ENCODE measurements at regions not wholly inside any gene's neighbourhood (a gene's known extent, or its start where the extent isn't known, plus 50 kb on each side); places are given as distances from the start of the nearest gene placed in this dataset.

- no peaks in the 10 kb centered on the region for H3K27me3 ChIP-seq (ENCODE audit: insufficient read depth, low read length, poor library complexity, severe bottlenecking)
- H4K20me1 ChIP-seq (ENCODE audit: insufficient read depth, low read length, poor library complexity, severe bottlenecking): no peaks in the 10 kb centered on the region
- H3K36me3 ChIP-seq (ENCODE audit: insufficient read depth, low read length): no peaks in the 10 kb centered on the region
- peaks cover 13% of the 10 kb centered on the region for H3K4me1 ChIP-seq (ENCODE audit: insufficient read depth, low read length, poor library complexity, severe bottlenecking)
- no peak overlapping the region for H3K9ac ChIP-seq (ENCODE audit: low read depth, low read length, poor library complexity, severe bottlenecking)
- TF ChIP-seq EZH2phosphoT487 (IDR thresholded peaks at IDR 0.05; ENCODE audit: borderline replicate concordance) (no peak), CTCF (conservative IDR thresholded peaks at IDR 0.05; ENCODE audit: low read length) (no peak)
- H3K9me3 ChIP-seq (ENCODE audit: insufficient read depth, low read depth, low read length): peaks cover 18% of the 10 kb centered on the region; the same call in 1 of the 2 replicates
- no peak overlapping the region for H3K4me2 ChIP-seq (ENCODE audit: low read depth, low read length, poor library complexity, severe bottlenecking)
- no peak overlapping the region for H3K4me3 ChIP-seq (ENCODE audit: low read length, poor library complexity, severe bottlenecking)
- H3K9me2 ChIP-seq (replicated peaks; ENCODE audit: low read depth, low read length): no peaks in the 10 kb centered on the region
- H3F3A ChIP-seq (ENCODE audit: low read depth): no peaks in the 10 kb centered on the region
- H2AFZ ChIP-seq (ENCODE audit: low read length): no peak overlapping the region
- no peaks in the 10 kb centered on the region for H3K79me2 ChIP-seq (ENCODE audit: insufficient read depth, low read length)
These were observed 276.1 kb downstream of the FGF9 start for GRCh38 chr13:21946964-21947363.

GRCh38 chr13:21948769-21949474 is 278.0 kb downstream of the FGF9 start:
- Histone ChIP-seq H4K20me1 (ENCODE audit: insufficient read depth, low read length, poor library complexity, severe bottlenecking) (no peaks in the 10 kb centered on the region), H3F3A (ENCODE audit: low read depth) (no peaks in the 10 kb centered on the region), H3K4me1 (ENCODE audit: insufficient read depth, low read length, poor library complexity, severe bottlenecking) (peaks cover 13% of the 10 kb centered on the region), H3K27me3 (ENCODE audit: insufficient read depth, low read length, poor library complexity, severe bottlenecking) (no peaks in the 10 kb centered on the region), H3K4me3 (ENCODE audit: low read length, poor library complexity, severe bottlenecking) (no peak overlapping the region), H3K9ac (ENCODE audit: low read depth, low read length, poor library complexity, severe bottlenecking) (no peak overlapping the region), H3K36me3 (ENCODE audit: insufficient read depth, low read length) (no peaks in the 10 kb centered on the region), H3K9me3 (ENCODE audit: insufficient read depth, low read depth, low read length) (peaks cover 15% of the 10 kb centered on the region; the same call in 1 of the 2 replicates), H2AFZ (ENCODE audit: low read length) (no peak overlapping the region), H3K4me2 (ENCODE audit: low read depth, low read length, poor library complexity, severe bottlenecking) (no peak overlapping the region), H3K9me2 (replicated peaks; ENCODE audit: low read depth, low read length) (no peaks in the 10 kb centered on the region), H3K79me2 (ENCODE audit: insufficient read depth, low read length) (no peaks in the 10 kb centered on the region)
- no peak for TF ChIP-seq CTCF (conservative IDR thresholded peaks at IDR 0.05; ENCODE audit: low read length)
- no peak for TF ChIP-seq EZH2phosphoT487 (IDR thresholded peaks at IDR 0.05; ENCODE audit: borderline replicate concordance)

- Histone ChIP-seq H3K79me2 (ENCODE audit: insufficient read depth, low read length) (no peaks in the 10 kb centered on the region), H3K36me3 (ENCODE audit: insufficient read depth, low read length) (no peaks in the 10 kb centered on the region), H2AFZ (ENCODE audit: low read length) (no peak overlapping the region), H3K9me2 (replicated peaks; ENCODE audit: low read depth, low read length) (no peaks in the 10 kb centered on the region), H4K20me1 (ENCODE audit: insufficient read depth, low read length, poor library complexity, severe bottlenecking) (no peaks in the 10 kb centered on the region), H3K4me2 (ENCODE audit: low read depth, low read length, poor library complexity, severe bottlenecking) (no peak overlapping the region), H3K4me3 (ENCODE audit: low read length, poor library complexity, severe bottlenecking) (no peak overlapping the region), H3K9ac (ENCODE audit: low read depth, low read length, poor library complexity, severe bottlenecking) (no peak overlapping the region), H3K27me3 (ENCODE audit: insufficient read depth, low read length, poor library complexity, severe bottlenecking) (no peaks in the 10 kb centered on the region), H3K4me1 (ENCODE audit: insufficient read depth, low read length, poor library complexity, severe bottlenecking) (peaks cover 13% of the 10 kb centered on the region), H3K9me3 (ENCODE audit: insufficient read depth, low read depth, low read length) (peaks cover 9% of the 10 kb centered on the region; the same call in 1 of the 2 replicates), H3F3A (ENCODE audit: low read depth) (no peaks in the 10 kb centered on the region)
- TF ChIP-seq CTCF (conservative IDR thresholded peaks at IDR 0.05; ENCODE audit: low read length) (no peak), EZH2phosphoT487 (IDR thresholded peaks at IDR 0.05; ENCODE audit: borderline replicate concordance) (no peak)
These were observed 279.1 kb downstream of the FGF9 start for GRCh38 chr13:21949818-21950429.
